Loucy (cell line): ENCODE measurements at regions not wholly inside any gene's neighbourhood (a gene's known extent, or its start where the extent isn't known, plus 50 kb on each side); places are given as distances from the start of the nearest gene placed in this dataset.
"Not testable (repeated sequence)": the region's sequence is repeated elsewhere in the genome, so short reads cannot be mapped to it uniquely, and the experiment has no call there.

Experiments used
- H2AFZ ChIP-seq: fragments of 200-600 bp; sonication (generic); 2 replicates; pipeline ENCODE4 v1.6.0; 2016; ENCODE audit warnings: antibody characterized with exemption, mild to moderate bottlenecking, low read length, moderate library complexity
- H3F3A ChIP-seq: fragments of 200-600 bp; 2 replicates; pipeline ENCODE4 v1.6.0; 2016; ENCODE audit warnings: antibody characterized with exemption, low read depth, mild to moderate bottlenecking
- H3K27me3 ChIP-seq: fragments of 200-600 bp; sonication (generic); 2 replicates; pipeline ENCODE4 v1.6.1; 2014; ENCODE audit warnings: low read length, mild to moderate bottlenecking; ENCODE audit not compliant: insufficient read depth, poor library complexity, severe bottlenecking
- H3K36me3 ChIP-seq: fragments of 200-600 bp; sonication (generic); 2 replicates; pipeline ENCODE4 v1.6.1; 2016; ENCODE audit warnings: low read length; ENCODE audit not compliant: insufficient read depth
- H3K4me1 ChIP-seq: fragments of 200-600 bp; sonication (generic); 2 replicates; pipeline ENCODE4 v1.5.1; 2014; ENCODE audit warnings: low read length, mild to moderate bottlenecking; ENCODE audit not compliant: insufficient read depth, poor library complexity, severe bottlenecking
- H3K4me2 ChIP-seq: fragments of 200-600 bp; sonication (generic); 2 replicates; pipeline ENCODE4 v1.6.0; 2014; ENCODE audit warnings: antibody characterized with exemption, low read length, low read depth, mild to moderate bottlenecking; ENCODE audit not compliant: poor library complexity, severe bottlenecking
- H3K4me3 ChIP-seq: fragments of 200-600 bp; sonication (generic); 2 replicates; pipeline ENCODE4 v1.5.1; 2014; ENCODE audit warnings: low read length, mild to moderate bottlenecking, mixed read lengths; ENCODE audit not compliant: poor library complexity, severe bottlenecking
- H3K79me2 ChIP-seq: fragments of 200-600 bp; sonication (generic); 2 replicates; pipeline ENCODE4 v1.6.1; 2014; ENCODE audit warnings: low read length; ENCODE audit not compliant: insufficient read depth
- H3K9ac ChIP-seq: fragments of 200-600 bp; sonication (generic); 2 replicates; pipeline ENCODE4 v1.6.0; 2014; ENCODE audit warnings: mild to moderate bottlenecking, low read depth, low read length, moderate library complexity; ENCODE audit not compliant: poor library complexity, severe bottlenecking
- H3K9me2 ChIP-seq: fragments of 200-600 bp; sonication (generic); replicated peaks from 2 replicates; pipeline ENCODE4 v1.6.1; 2016; ENCODE audit warnings: low read depth, low read length, mixed read lengths
- H3K9me3 ChIP-seq: fragments of 200-600 bp; sonication (generic); 2 replicates; pipeline ENCODE4 v1.6.1; 2014; ENCODE audit warnings: mild to moderate bottlenecking, antibody characterized with exemption, low read length, low read depth; ENCODE audit not compliant: insufficient read depth
- H4K20me1 ChIP-seq: fragments of 200-600 bp; sonication (generic); 2 replicates; pipeline ENCODE4 v1.6.0; 2014; ENCODE audit warnings: antibody characterized with exemption, low read length, mild to moderate bottlenecking; ENCODE audit not compliant: insufficient read depth, poor library complexity, severe bottlenecking
- EZH2phosphoT487 ChIP-seq: fragments of 200-600 bp; IDR thresholded peaks from 2 replicates; pipeline ENCODE4 v1.6.1; 2018; ENCODE audit warnings: antibody characterized with exemption, mild to moderate bottlenecking, moderate library complexity, borderline replicate concordance
- TF ChIP-seq, protein P1 (sequence below): fragments of 200-600 bp; sonication (generic); conservative IDR thresholded peaks from 2 replicates; pipeline ENCODE4 v1.5.1; 2014; ENCODE audit warnings: mild to moderate bottlenecking, antibody characterized with exemption, low read length

DNA sequence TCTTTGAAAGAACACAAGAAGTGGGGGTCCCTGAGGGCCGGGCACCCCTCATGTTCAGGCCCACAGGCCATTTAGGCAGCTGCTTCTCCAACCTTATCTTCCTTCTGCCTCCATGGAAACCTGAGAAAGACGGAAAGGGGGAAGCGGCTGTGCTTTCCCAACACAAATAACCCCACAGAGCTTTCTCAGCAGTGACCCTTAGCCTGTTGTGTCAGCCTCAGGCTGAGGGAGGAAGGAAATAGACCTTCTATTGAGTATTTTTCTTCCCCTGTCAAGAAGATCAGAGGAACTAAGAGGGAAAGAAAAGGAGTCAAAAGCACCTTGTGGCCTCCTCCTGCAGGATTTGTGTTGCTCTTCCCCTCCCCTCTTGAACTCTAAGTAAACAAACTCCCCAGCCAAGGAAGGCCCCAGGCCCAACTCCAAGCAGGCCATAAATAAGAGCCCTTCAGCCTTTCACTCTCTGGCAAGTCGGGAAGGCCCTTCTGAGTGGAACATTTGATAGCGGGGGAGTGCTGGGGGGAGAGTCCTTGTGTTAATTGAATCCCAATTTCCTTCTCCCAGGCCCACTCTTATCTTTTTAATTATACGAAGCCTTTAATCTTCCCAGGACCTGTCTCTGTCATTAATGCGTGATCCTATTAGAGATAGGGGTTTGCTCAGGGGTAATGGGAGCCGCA lies 76.8 kb upstream of the PAX8 start:
- not testable (repeated sequence) for H3K4me1 ChIP-seq, H4K20me1 ChIP-seq, H3K79me2 ChIP-seq, H2AFZ ChIP-seq, H3K27me3 ChIP-seq, H3K9me2 ChIP-seq, H3K4me2 ChIP-seq, H3K9ac ChIP-seq, H3K36me3 ChIP-seq, H3F3A ChIP-seq, H3K9me3 ChIP-seq, H3K4me3 ChIP-seq

DNA sequence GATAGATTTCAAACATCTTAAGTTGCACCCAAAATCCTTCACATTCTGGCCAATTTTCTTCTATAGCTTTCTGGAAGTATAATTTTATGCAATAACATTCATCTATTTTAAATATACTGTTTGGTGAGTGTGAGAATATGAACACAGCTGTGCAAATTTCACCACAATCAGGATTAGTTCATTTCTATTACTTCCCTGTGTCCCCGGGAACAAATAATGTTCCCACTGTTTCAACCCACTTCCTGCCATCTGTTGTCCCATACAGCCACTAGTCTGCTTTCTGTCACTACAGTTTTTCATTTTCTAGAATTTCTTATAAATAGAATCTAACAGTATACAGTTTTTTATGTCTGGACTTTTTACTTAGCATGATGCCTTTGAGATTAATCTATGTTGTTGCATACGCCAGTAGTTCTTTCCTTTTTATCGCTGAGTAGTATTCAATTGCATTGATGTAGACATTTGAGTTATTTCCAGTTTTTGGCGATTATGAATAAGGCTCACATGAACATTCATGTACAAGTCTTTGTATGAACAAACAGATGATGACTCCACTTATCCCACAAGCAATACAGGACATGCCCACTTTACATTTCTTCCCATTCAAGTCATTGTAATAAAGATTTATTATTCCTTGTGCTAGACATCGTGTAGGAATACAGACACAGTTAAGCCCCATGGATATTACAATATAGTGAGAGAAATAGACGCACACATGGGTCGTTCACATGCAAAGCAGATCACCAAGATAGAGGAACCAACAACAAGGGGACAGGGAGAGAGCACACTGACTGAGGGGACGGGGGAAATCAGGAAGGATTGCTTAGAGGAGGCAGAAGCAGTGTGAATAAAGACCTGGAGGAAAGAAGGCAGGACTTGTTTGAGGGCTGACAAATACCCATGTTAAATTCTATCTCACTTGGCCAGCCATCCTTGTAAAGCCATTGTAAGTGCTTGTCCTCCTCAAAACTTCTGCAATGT lies 72.9 kb upstream of the PAX8 start:
- no peaks in the 10 kb centered on the region for H3K79me2 ChIP-seq
- no peak for TF ChIP-seq EZH2phosphoT487
- TF ChIP-seq, protein P1, sequence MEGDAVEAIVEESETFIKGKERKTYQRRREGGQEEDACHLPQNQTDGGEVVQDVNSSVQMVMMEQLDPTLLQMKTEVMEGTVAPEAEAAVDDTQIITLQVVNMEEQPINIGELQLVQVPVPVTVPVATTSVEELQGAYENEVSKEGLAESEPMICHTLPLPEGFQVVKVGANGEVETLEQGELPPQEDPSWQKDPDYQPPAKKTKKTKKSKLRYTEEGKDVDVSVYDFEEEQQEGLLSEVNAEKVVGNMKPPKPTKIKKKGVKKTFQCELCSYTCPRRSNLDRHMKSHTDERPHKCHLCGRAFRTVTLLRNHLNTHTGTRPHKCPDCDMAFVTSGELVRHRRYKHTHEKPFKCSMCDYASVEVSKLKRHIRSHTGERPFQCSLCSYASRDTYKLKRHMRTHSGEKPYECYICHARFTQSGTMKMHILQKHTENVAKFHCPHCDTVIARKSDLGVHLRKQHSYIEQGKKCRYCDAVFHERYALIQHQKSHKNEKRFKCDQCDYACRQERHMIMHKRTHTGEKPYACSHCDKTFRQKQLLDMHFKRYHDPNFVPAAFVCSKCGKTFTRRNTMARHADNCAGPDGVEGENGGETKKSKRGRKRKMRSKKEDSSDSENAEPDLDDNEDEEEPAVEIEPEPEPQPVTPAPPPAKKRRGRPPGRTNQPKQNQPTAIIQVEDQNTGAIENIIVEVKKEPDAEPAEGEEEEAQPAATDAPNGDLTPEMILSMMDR: no peak
- H3K9ac ChIP-seq: no peak overlapping the region
- no peaks in the 10 kb centered on the region for H3K27me3 ChIP-seq
- no peaks in the 10 kb centered on the region for H3K9me3 ChIP-seq
- H3K36me3 ChIP-seq: no peaks in the 10 kb centered on the region
- no peaks in the 10 kb centered on the region for H3F3A ChIP-seq
- H3K9me2 ChIP-seq: no peaks in the 10 kb centered on the region
- no peak overlapping the region for H3K4me3 ChIP-seq
- H3K4me2 ChIP-seq: no peak overlapping the region
- H4K20me1 ChIP-seq: no peaks in the 10 kb centered on the region
- no peaks in the 10 kb centered on the region for H3K4me1 ChIP-seq
- no peak overlapping the region for H2AFZ ChIP-seq

DNA sequence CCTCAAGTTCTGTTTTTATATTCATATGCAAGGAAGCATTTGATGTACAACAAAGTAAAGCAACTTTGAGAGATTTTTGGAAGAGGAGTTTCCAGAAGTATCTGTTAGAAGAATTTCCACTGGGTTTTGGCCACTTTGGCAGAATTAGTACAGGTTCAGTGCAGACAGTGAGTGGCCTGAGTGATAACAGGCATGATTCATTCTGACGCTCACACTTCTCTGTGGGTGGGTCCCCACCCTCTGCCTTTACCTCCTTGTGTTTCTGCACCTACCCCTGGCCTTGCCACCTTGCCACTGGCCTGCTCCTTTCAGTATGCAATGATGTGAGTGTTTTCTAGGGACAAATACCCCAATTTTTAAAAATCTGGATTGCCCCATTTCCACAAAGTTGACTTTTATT lies 65.1 kb upstream of the PAX8 start:
- not testable (repeated sequence) for H3K27me3 ChIP-seq, H3K4me1 ChIP-seq, H2AFZ ChIP-seq, H3K36me3 ChIP-seq, H3K9ac ChIP-seq, H3K9me3 ChIP-seq, H3F3A ChIP-seq, H4K20me1 ChIP-seq, H3K9me2 ChIP-seq, H3K4me3 ChIP-seq, H3K79me2 ChIP-seq, H3K4me2 ChIP-seq

DNA sequence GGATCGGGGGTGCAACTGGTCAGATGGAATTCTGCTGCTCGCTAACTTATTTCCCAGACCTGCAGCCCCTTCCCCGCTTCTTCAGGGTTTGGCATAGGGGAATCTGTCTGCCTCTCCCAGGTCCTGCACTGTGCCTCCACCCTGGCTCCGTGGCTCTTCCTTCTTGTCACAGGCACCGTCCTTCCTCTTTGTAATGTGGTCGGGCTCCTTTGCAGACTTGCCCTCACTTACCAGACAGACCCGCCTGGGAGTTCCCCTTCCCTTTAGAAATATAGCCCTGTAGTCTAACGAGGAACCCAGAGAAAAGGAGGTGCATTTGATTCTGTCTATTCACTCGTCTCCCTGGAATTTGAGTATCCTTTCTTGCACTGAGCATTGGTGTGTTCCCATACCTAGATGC lies 63.9 kb upstream of the PAX8 start:
- Histone ChIP-seq H3K36me3 (no peaks in the 10 kb centered on the region), H3K4me1 (no peaks in the 10 kb centered on the region), H3K27me3 (peaks cover 3% of the 10 kb centered on the region), H3K4me3 (no peak overlapping the region), H3K9me3 (no peaks in the 10 kb centered on the region), H3K79me2 (no peaks in the 10 kb centered on the region), H2AFZ (no peak overlapping the region), H3K4me2 (no peak overlapping the region), H3F3A (no peaks in the 10 kb centered on the region), H3K9ac (no peak overlapping the region), H4K20me1 (no peaks in the 10 kb centered on the region), H3K9me2 (no peaks in the 10 kb centered on the region)
- no peak for TF ChIP-seq EZH2phosphoT487
- TF ChIP-seq, protein P1: no peak

DNA sequence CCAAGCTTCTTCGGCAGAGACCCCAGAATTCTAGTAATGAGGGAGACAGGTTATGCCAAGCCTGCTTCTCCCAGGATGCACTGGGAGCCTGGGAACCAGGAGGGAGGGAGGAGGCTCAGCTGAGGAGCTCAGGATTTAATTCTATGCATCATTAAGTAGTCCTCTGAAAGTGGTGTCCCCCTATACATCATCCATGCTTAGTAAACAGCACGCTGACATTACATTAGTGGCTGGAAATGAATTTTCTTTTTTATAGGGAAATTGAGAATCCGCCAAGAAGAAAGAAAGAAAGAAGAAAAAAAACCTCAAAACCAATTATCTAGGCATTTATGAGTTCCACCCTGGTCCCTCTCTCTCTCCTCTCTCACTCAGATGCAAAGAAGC lies 63.1 kb upstream of the PAX8 start:
- H3K4me1 ChIP-seq, H4K20me1 ChIP-seq, H3K4me3 ChIP-seq, H2AFZ ChIP-seq, H3F3A ChIP-seq, H3K79me2 ChIP-seq, H3K9me3 ChIP-seq, H3K36me3 ChIP-seq, H3K4me2 ChIP-seq, H3K27me3 ChIP-seq, H3K9ac ChIP-seq, H3K9me2 ChIP-seq: not testable (repeated sequence)
